ENCODE measurements at regions not wholly inside any gene's neighbourhood (a gene's known extent, or its start where the extent isn't known, plus 50 kb on each side); places are given as distances from the start of the nearest gene placed in this dataset.

GRCh38 chr2:43055086-43055912 lies 171.1 kb downstream of the ZFP36L2 start:
- peaks cover 42% of the 10 kb centered on the region for H3K4me1 ChIP-seq (ENCODE audit: control insufficient read depth, insufficient read depth, low read length)
- H3K36me3 ChIP-seq (ENCODE audit: control insufficient read depth, insufficient read depth, low read length) = no peaks in the 10 kb centered on the region
- H3K9me3 ChIP-seq (ENCODE audit: control insufficient read depth, low read length) = no peaks in the 10 kb centered on the region
- H3K27ac ChIP-seq (ENCODE audit: insufficient read depth, low read depth, low read length, poor library complexity, severe bottlenecking) = no peak overlapping the region
- H3K27me3 ChIP-seq (ENCODE audit: control insufficient read depth, insufficient read depth, low read length, poor library complexity, severe bottlenecking) = no peaks in the 10 kb centered on the region
- 91% methylated on average over 16 of the region's 16 CpGs for WGBS, 2 experiments
- no peak overlapping the region for H3K4me3 ChIP-seq (ENCODE audit: insufficient read depth, low read depth, low read length)

- 84 to 85% methylated on average over 7 of the region's 7 CpGs for WGBS, 2 experiments
- Histone ChIP-seq H3K9me3 (ENCODE audit: control insufficient read depth, low read length) (no peaks in the 10 kb centered on the region), H3K27ac (ENCODE audit: insufficient read depth, low read depth, low read length, poor library complexity, severe bottlenecking) (no peak overlapping the region)
These were observed 172.0 kb downstream of the ZFP36L2 start for GRCh38 chr2:43054367-43054766.

GRCh38 chr2:43052944-43053306 lies 173.5 kb downstream of the ZFP36L2 start:
- Histone ChIP-seq H3K9me3 (ENCODE audit: control insufficient read depth, low read length) (no peaks in the 10 kb centered on the region), H3K27ac (ENCODE audit: insufficient read depth, low read depth, low read length, poor library complexity, severe bottlenecking) (no peak overlapping the region), H3K4me1 (ENCODE audit: control insufficient read depth, insufficient read depth, low read length) (peaks cover 34% of the 10 kb centered on the region), H3K27me3 (ENCODE audit: control insufficient read depth, insufficient read depth, low read length, poor library complexity, severe bottlenecking) (no peaks in the 10 kb centered on the region), H3K36me3 (ENCODE audit: control insufficient read depth, insufficient read depth, low read length) (no peaks in the 10 kb centered on the region), H3K4me3 (ENCODE audit: insufficient read depth, low read depth, low read length) (no peak overlapping the region)
- WGBS, 2 experiments = 94% methylated on average over 1 of the region's 1 CpG

More at GRCh38 chr2:43054367-43054766, 172.0 kb downstream of the ZFP36L2 start:
- Histone ChIP-seq H3K4me3 (ENCODE audit: insufficient read depth, low read depth, low read length) (no peak overlapping the region), H3K36me3 (ENCODE audit: control insufficient read depth, insufficient read depth, low read length) (no peaks in the 10 kb centered on the region), H3K4me1 (ENCODE audit: control insufficient read depth, insufficient read depth, low read length) (peaks cover 42% of the 10 kb centered on the region), H3K27me3 (ENCODE audit: control insufficient read depth, insufficient read depth, low read length, poor library complexity, severe bottlenecking) (no peaks in the 10 kb centered on the region)

- H3K36me3 ChIP-seq (ENCODE audit: control insufficient read depth, insufficient read depth, low read length) = no peaks in the 10 kb centered on the region
- H3K9me3 ChIP-seq (ENCODE audit: control insufficient read depth, low read length) = no peaks in the 10 kb centered on the region
- peaks cover 28% of the 10 kb centered on the region for H3K4me1 ChIP-seq (ENCODE audit: control insufficient read depth, insufficient read depth, low read length)
- WGBS, 2 experiments = 99 to 100% methylated on average over 3 of the region's 3 CpGs
- no peak overlapping the region for H3K4me3 ChIP-seq (ENCODE audit: insufficient read depth, low read depth, low read length)
- no peaks in the 10 kb centered on the region for H3K27me3 ChIP-seq (ENCODE audit: control insufficient read depth, insufficient read depth, low read length, poor library complexity, severe bottlenecking)
- no peak overlapping the region for H3K27ac ChIP-seq (ENCODE audit: insufficient read depth, low read depth, low read length, poor library complexity, severe bottlenecking)
These were observed 174.0 kb downstream of the ZFP36L2 start for GRCh38 chr2:43052204-43052943.

GRCh38 chr2:43051338-43051737 lies 175.1 kb downstream of the ZFP36L2 start:
- H3K27ac ChIP-seq (ENCODE audit: insufficient read depth, low read depth, low read length, poor library complexity, severe bottlenecking) = no peak overlapping the region
- H3K4me1 ChIP-seq (ENCODE audit: control insufficient read depth, insufficient read depth, low read length) = peaks cover 29% of the 10 kb centered on the region
- whole genome bisulfite sequencing, 2 experiments = 94 to 99% methylated on average over 8 of the region's 8 CpGs
- no peaks in the 10 kb centered on the region for H3K9me3 ChIP-seq (ENCODE audit: control insufficient read depth, low read length)
- H3K27me3 ChIP-seq (ENCODE audit: control insufficient read depth, insufficient read depth, low read length, poor library complexity, severe bottlenecking) = no peaks in the 10 kb centered on the region
- no peak overlapping the region for H3K4me3 ChIP-seq (ENCODE audit: insufficient read depth, low read depth, low read length)
- no peaks in the 10 kb centered on the region for H3K36me3 ChIP-seq (ENCODE audit: control insufficient read depth, insufficient read depth, low read length)

DNA sequence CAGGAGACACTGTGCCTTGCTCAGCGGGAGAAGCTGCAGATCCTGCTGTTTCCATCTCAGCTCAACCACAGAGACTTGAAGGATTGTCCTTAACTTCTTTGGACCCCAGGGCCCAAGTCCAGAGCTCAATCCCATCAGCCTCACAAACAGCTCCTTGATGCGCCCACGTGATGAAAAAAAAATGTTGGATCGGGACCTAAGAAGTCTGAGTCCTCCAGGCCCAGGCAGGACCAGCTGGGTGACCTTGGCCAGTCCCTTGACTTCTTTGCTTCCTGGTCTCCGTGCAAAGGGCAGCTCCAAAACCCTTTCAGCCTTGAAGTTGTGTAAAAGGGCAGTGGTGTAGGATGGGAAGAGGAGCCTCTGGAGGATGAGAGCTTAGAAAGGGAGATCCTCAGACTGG lies 175.5 kb downstream of the ZFP36L2 start:
- Histone ChIP-seq H3K4me3 (ENCODE audit: insufficient read depth, low read depth, low read length) (no peak overlapping the region), H3K36me3 (ENCODE audit: control insufficient read depth, insufficient read depth, low read length) (no peaks in the 10 kb centered on the region), H3K27ac (ENCODE audit: insufficient read depth, low read depth, low read length, poor library complexity, severe bottlenecking) (no peak overlapping the region), H3K9me3 (ENCODE audit: control insufficient read depth, low read length) (no peaks in the 10 kb centered on the region), H3K27me3 (ENCODE audit: control insufficient read depth, insufficient read depth, low read length, poor library complexity, severe bottlenecking) (no peaks in the 10 kb centered on the region), H3K4me1 (ENCODE audit: control insufficient read depth, insufficient read depth, low read length) (peaks cover 33% of the 10 kb centered on the region)
- WGBS, 2 experiments = 84 to 89% methylated on average over 5 of the region's 5 CpGs

GRCh38 chr2:43049836-43050801 lies 176.3 kb downstream of the ZFP36L2 start:
- WGBS, 2 experiments = 85 to 87% methylated on average over 18 of the region's 18 CpGs
- H3K27ac ChIP-seq (ENCODE audit: insufficient read depth, low read depth, low read length, poor library complexity, severe bottlenecking) = no peak overlapping the region
- H3K4me1 ChIP-seq (ENCODE audit: control insufficient read depth, insufficient read depth, low read length) = peaks cover 26% of the 10 kb centered on the region
- no peaks in the 10 kb centered on the region for H3K36me3 ChIP-seq (ENCODE audit: control insufficient read depth, insufficient read depth, low read length)
- no peaks in the 10 kb centered on the region for H3K27me3 ChIP-seq (ENCODE audit: control insufficient read depth, insufficient read depth, low read length, poor library complexity, severe bottlenecking)
- H3K4me3 ChIP-seq (ENCODE audit: insufficient read depth, low read depth, low read length) = no peak overlapping the region
- H3K9me3 ChIP-seq (ENCODE audit: control insufficient read depth, low read length) = no peaks in the 10 kb centered on the region

DNA sequence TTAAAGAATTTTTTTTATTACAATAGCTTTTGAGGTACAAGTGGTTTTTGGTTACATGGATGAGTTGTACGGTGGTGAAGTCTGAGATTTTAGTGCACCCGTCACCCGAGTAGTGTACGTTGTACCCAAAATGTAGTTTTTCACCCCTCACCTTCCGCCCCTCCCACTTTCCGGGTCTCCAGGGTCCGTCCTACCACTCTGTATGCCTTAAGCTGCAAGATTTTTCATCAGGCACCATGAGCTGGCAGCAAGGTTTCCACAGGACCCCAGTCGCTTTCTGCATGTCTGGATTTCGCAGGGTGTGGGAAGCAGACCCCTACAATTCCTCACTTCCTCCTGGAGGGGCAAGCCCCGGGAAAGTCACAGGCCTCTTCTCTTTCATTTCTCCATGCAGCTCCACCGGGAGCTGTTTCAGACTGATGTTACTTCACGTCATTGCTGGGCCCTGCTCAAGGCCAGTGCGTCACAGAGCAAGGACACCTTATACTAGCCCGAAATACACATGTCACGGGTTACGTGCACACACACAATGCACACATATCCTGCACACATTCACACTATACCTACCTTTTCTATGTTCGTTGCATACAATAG lies 179.1 kb downstream of the ZFP36L2 start:
- Histone ChIP-seq H3K9me3 (ENCODE audit: control insufficient read depth, low read length) (no peaks in the 10 kb centered on the region), H3K4me1 (ENCODE audit: control insufficient read depth, insufficient read depth, low read length) (peaks cover 30% of the 10 kb centered on the region), H3K27ac (ENCODE audit: insufficient read depth, low read depth, low read length, poor library complexity, severe bottlenecking) (no peak overlapping the region), H3K27me3 (ENCODE audit: control insufficient read depth, insufficient read depth, low read length, poor library complexity, severe bottlenecking) (no peaks in the 10 kb centered on the region), H3K4me3 (ENCODE audit: insufficient read depth, low read depth, low read length) (no peak overlapping the region), H3K36me3 (ENCODE audit: control insufficient read depth, insufficient read depth, low read length) (no peaks in the 10 kb centered on the region)
- WGBS, 2 experiments = 90 to 91% methylated on average over 17 of the region's 17 CpGs

DNA sequence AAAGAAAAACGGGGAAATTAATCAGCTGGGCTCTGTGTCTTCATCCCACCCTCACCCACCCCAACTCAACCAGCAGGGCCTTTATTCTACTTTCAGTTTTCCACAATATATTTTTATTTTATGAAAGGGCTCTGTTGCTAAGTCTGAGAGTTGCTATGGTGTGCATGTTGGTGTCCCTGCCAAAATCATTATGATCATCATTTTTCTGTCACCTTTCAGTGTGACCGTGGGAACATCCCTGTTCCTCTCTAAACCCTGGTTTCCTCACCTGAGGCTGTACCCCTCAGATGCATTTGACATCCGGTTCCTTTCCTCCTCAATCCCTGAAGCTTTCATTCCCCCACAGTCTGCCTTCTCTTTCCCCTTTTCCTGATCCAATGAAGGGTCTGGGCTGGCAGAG lies 180.5 kb downstream of the ZFP36L2 start:
- H3K36me3 ChIP-seq (ENCODE audit: control insufficient read depth, insufficient read depth, low read length) = no peaks in the 10 kb centered on the region
- H3K9me3 ChIP-seq (ENCODE audit: control insufficient read depth, low read length) = no peaks in the 10 kb centered on the region
- H3K4me1 ChIP-seq (ENCODE audit: control insufficient read depth, insufficient read depth, low read length) = peaks cover 41% of the 10 kb centered on the region
- no peak overlapping the region for H3K4me3 ChIP-seq (ENCODE audit: insufficient read depth, low read depth, low read length)
- H3K27me3 ChIP-seq (ENCODE audit: control insufficient read depth, insufficient read depth, low read length, poor library complexity, severe bottlenecking) = no peaks in the 10 kb centered on the region
- 82 to 96% methylated on average over 3 of the region's 3 CpGs for WGBS, 2 experiments
- H3K27ac ChIP-seq (ENCODE audit: insufficient read depth, low read depth, low read length, poor library complexity, severe bottlenecking) = peak overlapping the region; percentile 8
